Heart left ventricle (tissue), 16 donors: ENCODE measurements at regions not wholly inside any gene's neighbourhood (a gene's known extent, or its start where the extent isn't known, plus 50 kb on each side); places are given as distances from the start of the nearest gene placed in this dataset.

Source experiments
- ATAC-seq, 4 donors: fragments of 200-7000 bp; cut with Tn5 transposase; one replicate each; pipeline ENCODE4 v1.9.1; 2020 to 2022; ENCODE audit warnings: moderate library complexity in 4 of 4, mild to moderate bottlenecking in 3 of 4, moderate number of reproducible peaks in 1 of 4
- DNase-seq, 5 donors: peaks; one replicate each; pipeline ENCODE4 v3.0.0-alpha.2; 2020
- H3K27ac ChIP-seq, 12 donors: fragments of 200-600 bp; sonication (generic) in 4 of 12; one replicate each; pipeline versions ENCODE4 v1.5.0 to v1.8.0; 2016 to 2022; ENCODE audit warnings: mild to moderate bottlenecking in 2 of 12
- H3K27me3 ChIP-seq, 9 donors: fragments of 200-600 bp; sonication (generic) in 2 of 9; one replicate each; pipeline versions ENCODE4 v1.5.1 to v1.8.0; 2016 to 2022; ENCODE audit warnings: mild to moderate bottlenecking in 3 of 9
- H3K36me3 ChIP-seq, 9 donors: fragments of 200-600 bp; sonication (generic) in 2 of 9; one replicate each; pipeline versions ENCODE4 v1.5.0 to v1.8.0; 2018 to 2022; ENCODE audit warnings: mild to moderate bottlenecking in 2 of 9
- H3K4me1 ChIP-seq, 12 donors: fragments of 200-600 bp; sonication (generic) in 4 of 12; one replicate each; pipeline versions ENCODE4 v1.5.0 to v1.8.0; 2016 to 2022; ENCODE audit warnings: mild to moderate bottlenecking in 3 of 12
- H3K4me3 ChIP-seq, 12 donors: fragments of 200-600 bp; sonication (generic) in 4 of 12; one replicate each; pipeline versions ENCODE4 v1.5.0 to v1.8.0; 2017 to 2022; ENCODE audit warnings: mild to moderate bottlenecking in 9 of 12, moderate library complexity in 4 of 12
- H3K9me3 ChIP-seq, 12 donors: fragments of 200-600 bp; sonication (generic) in 4 of 12; one replicate each; pipeline versions ENCODE4 v1.5.0 to v1.8.0; 2016 to 2022; ENCODE audit warnings: mild to moderate bottlenecking in 1 of 12
- CTCF ChIP-seq, 12 donors: fragments of 200-600 bp; sonication (generic) in 4 of 12; IDR thresholded peaks; one replicate each; pipeline versions ENCODE4 v1.5.0 to v1.8.0; 2018 to 2022; ENCODE audit warnings: antibody characterized with exemption in 12 of 12, mild to moderate bottlenecking in 5 of 12
- POLR2A ChIP-seq, 2 donors: fragments of 450-650 bp; IDR thresholded peaks; one replicate each; pipeline ENCODE4 v1.6.1; 2017; ENCODE audit warnings: antibody characterized with exemption in 2 of 2, mild to moderate bottlenecking in 2 of 2, moderate library complexity in 2 of 2
- WGBS, 4 donors: extraction: QIAGEN DNeasy Blood & Tissue Kit in 2 of 4; methylation state at CpG; one replicate each; pipeline versions ENCODE4 v1.1.5 to v1.1.7; 2013 to 2018; 5-methylcytosine and 5-hydroxymethylcytosine counted together
- intact Hi-C, 10 donors: fragments of 100-400 bp; cut with DNase I; formaldehyde crosslinking; loops; one replicate each; pipeline versions ENCODE4 v1.11.1 to v1.14.2; 2022
- donor health status: ischemic (EF 13 %, LVEDD 7.1; RV severe dilation, severe dysfunction).
- donor health status: healthy with polysubstance abuse.
- donor health status: DM: no; HTN: yes; CAD: no.
- donor health status: DM: no; HTN: no; CAD: no.
- donor health status: ischemic (EF 25% LVEDD 6.9; RV normal size, moderate dysfunction).
- donor health status: ischemic (EF 25% LVEDD 5.7; RV mildly dilated, moderate dysfunction).
- donor health status: healthy.
- donor health status: DM: yes; HTN: yes; CAD: no.
- donor health status: ischemic (EF 35%, LVEDD 5.7; RV mildly dilated, moderate dysfunction).
- donor health status: nonischemic (EF 11% LVEDD 7.7; RV severe dilation, severe dysfunction).
- donor health status: DM: yes; HTN: yes; CAD: no.
- donor health status: PGD.
- donor health status: ischemic (EF 29% LVEDD 5.4; RV normal size, mild dysfunction).
- donor health status: nonischemic (EF 23%, LVEDD 6.1; RV moderate dilation, normal function).

DNA sequence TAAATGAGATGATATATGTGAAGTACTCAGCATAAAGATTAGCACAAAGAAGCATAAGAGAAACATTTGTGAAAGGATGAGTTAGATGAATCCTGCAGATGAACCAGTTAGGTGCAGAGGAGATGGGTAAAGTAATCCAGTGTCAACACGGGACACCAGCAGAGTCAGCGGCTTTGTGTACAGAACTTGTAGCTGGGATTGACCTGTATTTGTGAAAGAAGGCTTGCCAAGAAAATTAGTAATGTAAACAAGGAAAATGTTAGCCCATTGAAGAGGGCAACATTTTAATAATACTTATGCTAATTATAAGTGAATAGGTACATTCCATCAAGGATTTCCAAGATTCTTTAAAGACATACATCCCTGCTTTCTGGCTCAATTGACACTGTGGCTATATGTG lies 255.7 kb downstream of the PTEN start:
- 89 to 98% (median 93%) methylated on average over 2 of the region's 2 CpGs for WGBS, 4 donors
- ATAC-seq (no peak), DNase-seq (no peak)
- peaks cover 0 to 52% (median under 1%) of the 10 kb centered on the region in 12 donors for H3K4me1 ChIP-seq
- no peak for TF ChIP-seq POLR2A (IDR thresholded peaks at IDR 0.05)
- TF ChIP-seq CTCF (IDR thresholded peaks at IDR 0.05): no peak
- no peak overlapping the region for H3K27ac ChIP-seq
- H3K9me3 ChIP-seq: no peaks in the 10 kb centered on the region
- no peaks in the 10 kb centered on the region for H3K27me3 ChIP-seq
- no peak overlapping the region for H3K4me3 ChIP-seq
- intact Hi-C loops: loop anchor here in 7 of 10 donors (5.0 to 10.0 kb wide), 5 partner anchors 257 to 464 kb away; partner anchors contain the start of genes KLLN (in 3 of the 7), PTEN (in 3 of the 7) and PAPSS2 (in 1 of the 7)
- H3K36me3 ChIP-seq: no peaks in the 10 kb centered on the region

GRCh38 chr10:88120075-88120474 lies 256.6 kb downstream of the PTEN start:
- no peaks in the 10 kb centered on the region for H3K36me3 ChIP-seq
- no peaks in the 10 kb centered on the region for H3K9me3 ChIP-seq
- TF ChIP-seq POLR2A (IDR thresholded peaks at IDR 0.05) (no peak), CTCF (IDR thresholded peaks at IDR 0.05) (no peak)
- H3K27ac ChIP-seq: no peak overlapping the region
- no peaks in the 10 kb centered on the region for H3K27me3 ChIP-seq
- intact Hi-C loops: no loop called here
- no peak overlapping the region for H3K4me3 ChIP-seq
- ATAC-seq: no peak
- H3K4me1 ChIP-seq: peaks cover 0 to 47% (median 0%) of the 10 kb centered on the region in 12 donors
- DNase-seq: no peak
- WGBS, 4 donors: 64 to 72% (median 69%) methylated on average over 8 of the region's 8 CpGs

DNA sequence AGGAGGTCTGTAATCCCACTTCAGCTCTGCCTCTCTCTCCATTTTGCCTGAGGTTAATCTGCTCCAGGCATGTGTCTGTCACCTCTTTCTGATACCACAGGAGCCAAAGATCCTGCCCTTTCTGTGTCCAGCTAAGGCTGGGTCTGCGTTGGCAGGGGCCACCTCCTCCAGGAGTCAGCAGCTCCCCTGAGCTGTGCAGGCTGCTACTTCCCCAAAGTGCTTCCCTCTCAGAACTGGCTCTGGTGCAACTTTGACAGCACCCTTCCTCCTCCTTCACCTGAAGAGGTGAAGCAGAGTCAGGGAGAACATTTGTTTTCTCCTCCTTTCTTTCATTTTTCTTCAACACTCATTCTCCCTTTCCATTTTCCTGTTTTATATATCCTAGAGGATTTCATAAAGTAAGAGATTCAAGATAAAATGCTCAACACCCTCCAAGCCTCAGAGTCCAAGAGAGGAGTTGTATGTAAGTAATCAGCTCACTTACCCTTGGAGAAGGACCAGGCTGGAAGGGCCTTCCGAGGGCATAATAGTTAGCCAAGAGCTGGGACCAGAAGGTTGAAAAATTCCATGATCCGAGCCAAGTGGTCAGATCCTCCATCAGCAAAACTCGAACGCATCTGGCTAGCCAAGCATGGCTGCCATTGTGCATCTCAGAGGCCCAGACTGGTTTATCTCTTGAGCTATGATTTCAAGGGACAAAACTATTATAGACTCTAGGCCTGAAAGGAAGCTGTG lies 257.3 kb downstream of the PTEN start:
- Histone ChIP-seq H3K36me3 (no peaks in the 10 kb centered on the region), H3K9me3 (no peaks in the 10 kb centered on the region), H3K27me3 (no peaks in the 10 kb centered on the region), H3K4me1 (peaks cover 0 to 43% (median 0%) of the 10 kb centered on the region in 12 donors), H3K27ac (no peak overlapping the region), H3K4me3 (no peak overlapping the region)
- no peak for DNase-seq
- no peak for TF ChIP-seq CTCF (IDR thresholded peaks at IDR 0.05)
- WGBS, 4 donors: 62 to 85% (median 78%) methylated on average over 5 of the region's 5 CpGs
- intact Hi-C loops: no loop called here
- peak in 2 of 4 donors; percentile 33 to 42 for ATAC-seq

DNA sequence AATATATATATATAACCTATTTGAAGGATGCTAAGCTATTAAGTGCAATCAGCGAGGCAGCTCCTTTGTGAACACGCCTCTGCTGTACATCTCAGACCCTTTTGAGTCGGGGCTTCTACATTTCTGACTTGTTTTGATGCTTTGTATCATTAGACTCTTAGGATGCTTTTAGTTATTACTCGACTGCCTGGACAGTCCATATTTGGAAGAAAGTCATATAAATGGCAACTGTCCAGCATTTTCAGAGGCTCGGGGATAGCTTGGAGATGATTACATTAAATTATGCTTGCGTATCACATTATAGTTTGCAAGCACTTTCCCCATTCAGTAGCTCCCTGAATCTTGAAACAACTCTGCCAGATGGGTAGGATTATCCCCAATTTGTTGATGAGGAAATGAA lies 257.9 kb downstream of the PTEN start:
- Histone ChIP-seq H3K9me3 (no peaks in the 10 kb centered on the region), H3K4me1 (peaks cover 0 to 37% (median 0%) of the 10 kb centered on the region in 12 donors), H3K27me3 (no peaks in the 10 kb centered on the region), H3K36me3 (no peaks in the 10 kb centered on the region), H3K27ac (no peak overlapping the region), H3K4me3 (no peak overlapping the region)
- ATAC-seq: no peak
- intact Hi-C loops: no loop called here
- DNase-seq: no peak
- TF ChIP-seq POLR2A (IDR thresholded peaks at IDR 0.05): no peak
- TF ChIP-seq CTCF (IDR thresholded peaks at IDR 0.05): no peak
- 90 to 92% (median 90%) methylated on average over 6 of the region's 6 CpGs for WGBS, 4 donors
